HepG2 (cell line): ENCODE measurements at regions not wholly inside any gene's neighbourhood (a gene's known extent, or its start where the extent isn't known, plus 50 kb on each side); places are given as distances from the start of the nearest gene placed in this dataset.

Experiments
- ATAC-seq: fragments of 200-7000 bp; cut with Tn5 transposase; 3 replicates; pipeline ENCODE4 v1.9.1; 2020; ENCODE audit warnings: mild to moderate bottlenecking, moderate library complexity
- BruUV-seq: library from RNA; stranded (reverse); fragments of 400-500 nt; replicated peaks from 2 replicates; lab custom pipeline; 2021; lab: Mats Ljungman, UMichigan
- CTCF ChIA-PET: fragments of 300-600 bp; formaldehyde crosslinking; extraction: SDS; loops from one replicate; lab custom pipeline; 2021; ENCODE audit warnings: low total read pairs, inconsistent platforms, low intra/inter-chr PET ratio; lab: Yijun Ruan, JAX
- POLR2A ChIA-PET: fragments of 350-600 bp; sonication (Branson Sonifier 250); formaldehyde crosslinking; loops from one replicate; lab custom pipeline; 2020; ENCODE audit warnings: antibody characterized with exemption, inconsistent platforms; lab: Yijun Ruan, JAX
- DNase-seq: peaks from one replicate; pipeline ENCODE4 v3.0.0-alpha.2; 2015; ENCODE audit warnings: low spot score
- FAIRE-seq: peaks from 3 replicates; lab custom pipeline; 2011; peaks lifted over from hg19 to GRCh38; lab: Jason Lieb, UNC
- H2AFZ ChIP-seq: one replicate; pipeline ENCODE4 v1.6.1; 2011; ENCODE audit warnings: low read length, inconsistent platforms
- H3K27ac ChIP-seq: fragments of 300-600 bp; 3 replicates; pipeline ENCODE4 v1.8.0; 2011; ENCODE audit warnings: mixed run types, mild to moderate bottlenecking, mixed read lengths, low read length, inconsistent platforms; ENCODE audit not compliant: insufficient read depth; ENCODE audit errors: extremely low read length
- H3K27me3 ChIP-seq, 2 experiments: fragments of 200-600 bp in 1 of 2; 2 replicates in 1 of 2; 3 replicates in 1 of 2; pipeline versions ENCODE4 v1.6.0 to v1.8.0; 2011; ENCODE audit warnings: low read length in 2 of 2, mild to moderate bottlenecking in 2 of 2, moderate library complexity in 2 of 2, inconsistent platforms in 1 of 2; ENCODE audit not compliant: insufficient read depth in 2 of 2, control insufficient read depth in 1 of 2
- H3K36me3 ChIP-seq, 2 experiments: fragments of 200-600 bp in 1 of 2; replicated peaks in 1 of 2; 2 replicates in 1 of 2; 3 replicates in 1 of 2; pipeline versions ENCODE4 v1.5.1 to v1.8.0; 2011; ENCODE audit warnings: low read length in 2 of 2, inconsistent platforms in 1 of 2; ENCODE audit not compliant: insufficient read depth in 2 of 2, control insufficient read depth in 1 of 2
- H3K4me1 ChIP-seq: 2 replicates; pipeline ENCODE4 v1.5.1; 2012; ENCODE audit warnings: low read length, inconsistent platforms; ENCODE audit not compliant: insufficient read depth
- H3K4me2 ChIP-seq: 2 replicates; pipeline ENCODE4 v1.6.0; 2011; ENCODE audit warnings: low read depth, low read length, inconsistent platforms
- H3K4me3 ChIP-seq, 3 experiments: fragments of 200-600 bp in 1 of 3; sonication (generic), shearing (Covaris generic) in 1 of 3; replicated peaks in 1 of 3; 2 replicates each; pipeline ENCODE4 v1.5.1; 2011 to 2016; ENCODE audit warnings: low read length in 3 of 3, inconsistent platforms in 2 of 3, low read depth in 2 of 3, mild to moderate bottlenecking in 2 of 3, control low read depth in 1 of 3, mixed read lengths in 1 of 3; ENCODE audit not compliant: insufficient read depth in 1 of 3
- H3K79me2 ChIP-seq: one replicate; pipeline ENCODE4 v1.6.1; 2011; ENCODE audit warnings: low read length, inconsistent platforms; ENCODE audit not compliant: insufficient read depth
- H3K9ac ChIP-seq: 2 replicates; pipeline ENCODE4 v1.6.0; 2011; ENCODE audit warnings: mild to moderate bottlenecking, low read depth, low read length, inconsistent platforms; ENCODE audit not compliant: insufficient read depth
- H3K9me3 ChIP-seq: 2 replicates; pipeline ENCODE4 v1.5.1; 2012; ENCODE audit warnings: mild to moderate bottlenecking, low read length
- H4K20me1 ChIP-seq: 2 replicates; pipeline ENCODE4 v1.6.0; 2011; ENCODE audit warnings: inconsistent platforms, mild to moderate bottlenecking, low read length, moderate library complexity; ENCODE audit not compliant: insufficient read depth
- CEBPB ChIP-seq: IDR thresholded peaks from 2 replicates; pipeline ENCODE4 v1.6.1; 2011; ENCODE audit warnings: low read depth, low read length, improper control_type of control experiment, borderline replicate concordance
- HNRNPUL1 ChIP-seq: fragments of 200-400 bp; formaldehyde crosslinking; IDR thresholded peaks from 2 replicates; pipeline ENCODE4 v1.6.1; 2017; ENCODE audit warnings: low read depth, mild to moderate bottlenecking, low read length, moderate library complexity
- NFRKB ChIP-seq: fragments of 450-650 bp; IDR thresholded peaks from 2 replicates; pipeline ENCODE4 v1.6.1; 2017
- REXO4 ChIP-seq: sonication (generic); formaldehyde crosslinking; IDR thresholded peaks from 2 replicates; pipeline ENCODE4 v1.8.0; 2022; ENCODE audit warnings: missing genetic modification reagents, mild to moderate bottlenecking, borderline replicate concordance
- SRF ChIP-seq: IDR thresholded peaks from 2 replicates; pipeline ENCODE4 v1.6.1; 2011; ENCODE audit warnings: mild to moderate bottlenecking, low read depth, low read length, moderate library complexity
- TARDBP ChIP-seq: sonication (generic); formaldehyde crosslinking; IDR thresholded peaks from 2 replicates; pipeline ENCODE4 v1.8.0; 2022; ENCODE audit warnings: mild to moderate bottlenecking, missing genetic modification reagents
- U2AF2 ChIP-seq: fragments of 200-400 bp; formaldehyde crosslinking; IDR thresholded peaks from 2 replicates; pipeline ENCODE4 v1.6.1; 2017; ENCODE audit warnings: low read depth, mild to moderate bottlenecking, low read length
- ZMYM3 ChIP-seq: sonication (generic); formaldehyde crosslinking; IDR thresholded peaks from 2 replicates; pipeline ENCODE4 v1.5.1; 2020; ENCODE audit warnings: mild to moderate bottlenecking, missing genetic modification reagents
- ZNF230 ChIP-seq: sonication (generic); formaldehyde crosslinking; IDR thresholded peaks from 2 replicates; pipeline ENCODE4 v1.4.0; 2020; ENCODE audit warnings: mild to moderate bottlenecking, missing genetic modification reagents
- ZNF724P ChIP-seq: sonication (generic); formaldehyde crosslinking; IDR thresholded peaks from 2 replicates; pipeline ENCODE4 v1.8.0; 2022; ENCODE audit warnings: missing genetic modification reagents, borderline replicate concordance
- WGBS: methylation state at CpG from one replicate; pipeline ENCODE4 v1.1.6; 2017; ENCODE audit warnings: low lambda C conversion rate; 5-methylcytosine and 5-hydroxymethylcytosine counted together
- in situ Hi-C: cut with HindIII; loops from 2 replicates; pipeline ENCODE4 v1.10.0; 2017; ENCODE audit warnings: low pct_unique_long_range_greater_than_20kb; ENCODE audit not compliant: extremely low pct_ligation_motif_present
- intact Hi-C: fragments of 100-400 bp; cut with micrococcal nuclease; formaldehyde crosslinking; loops from one replicate; pipeline ENCODE4 v1.10.0; 2022; ENCODE audit not compliant: unreplicated experiment
- TF ChIP-seq, protein P1 (sequence below): IDR thresholded peaks from 2 replicates; pipeline ENCODE4 v1.6.1; 2016; ENCODE audit warnings: missing biosample characterization, missing genetic modification reagents, low read depth

DNA sequence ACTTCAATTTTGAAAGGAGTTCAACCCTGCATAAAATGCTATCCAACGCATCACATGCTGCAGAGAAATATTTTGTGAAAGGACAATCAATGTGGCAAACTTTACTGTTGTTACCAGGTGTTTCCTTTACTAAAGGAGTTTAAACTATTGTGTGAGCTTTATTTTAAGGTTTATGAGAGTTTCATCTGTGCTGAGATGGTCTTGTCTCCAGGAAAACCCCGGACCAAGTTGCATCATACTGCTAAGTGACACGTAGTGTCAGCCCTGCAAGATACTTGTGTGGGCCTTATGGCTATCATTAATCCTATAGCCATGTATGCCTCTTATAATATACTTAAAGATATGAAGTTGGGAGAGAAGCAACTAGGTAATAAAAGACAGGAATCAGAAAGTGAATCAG lies 94.5 kb upstream of the EPHA6 start:
- Histone ChIP-seq H3K79me2 (no peaks in the 10 kb centered on the region), H3K27me3 (no peaks in the 10 kb centered on the region), H2AFZ (no peak overlapping the region), H3K27ac (no peak overlapping the region), H3K36me3 (no peaks in the 10 kb centered on the region), H3K9ac (no peak overlapping the region), H3K4me1 (no peaks in the 10 kb centered on the region), H3K9me3 (no peaks in the 10 kb centered on the region; the same call in 1 of the 2 replicates), H4K20me1 (no peaks in the 10 kb centered on the region), H3K4me2 (no peak overlapping the region), H3K4me3 (no peak overlapping the region)
- no peak for ATAC-seq
- CTCF ChIA-PET: no interaction called here
- intact Hi-C loops (no loop called here), in situ Hi-C loops (no loop called here)
- no peak for FAIRE-seq
- DNase-seq: no peak
- BruUV-seq: no TSS peak
- WGBS: 13% methylated on average over 3 of the region's 3 CpGs
- POLR2A ChIA-PET: no interaction called here
- TF ChIP-seq U2AF2 (no peak), ZNF724P (CRISPR knock-in tag) (no peak), NFRKB (no peak), CEBPB (0 out of 2 replicates have a peak, but pooled peaks have one; percentile 5), SRF (no peak), TARDBP (CRISPR knock-in tag) (no peak), ZNF230 (CRISPR knock-in tag) (no peak)
- TF ChIP-seq, protein P1, sequence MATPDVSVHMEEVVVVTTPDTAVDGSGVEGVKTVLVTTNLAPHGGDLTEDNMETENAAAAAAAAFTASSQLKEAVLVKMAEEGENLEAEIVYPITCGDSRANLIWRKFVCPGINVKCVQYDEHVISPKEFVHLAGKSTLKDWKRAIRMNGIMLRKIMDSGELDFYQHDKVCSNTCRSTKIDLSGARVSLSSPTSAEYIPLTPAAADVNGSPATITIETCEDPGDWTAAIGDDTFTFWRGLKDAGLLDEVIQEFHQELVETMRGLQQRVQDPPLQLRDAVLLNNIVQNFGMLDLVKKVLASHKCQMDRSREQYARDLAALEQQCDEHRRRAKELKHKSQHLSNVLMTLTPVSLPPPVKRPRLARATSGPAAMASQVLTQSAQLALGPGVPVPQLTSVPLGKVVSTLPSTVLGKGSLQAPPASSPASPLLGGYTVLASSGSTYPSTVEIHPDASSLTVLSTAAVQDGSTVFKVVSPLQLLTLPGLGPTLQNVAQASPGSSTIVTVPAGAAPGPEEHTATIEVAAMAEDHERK: no peak
- TF ChIP-seq, all 625 proteins: peak for 1

DNA sequence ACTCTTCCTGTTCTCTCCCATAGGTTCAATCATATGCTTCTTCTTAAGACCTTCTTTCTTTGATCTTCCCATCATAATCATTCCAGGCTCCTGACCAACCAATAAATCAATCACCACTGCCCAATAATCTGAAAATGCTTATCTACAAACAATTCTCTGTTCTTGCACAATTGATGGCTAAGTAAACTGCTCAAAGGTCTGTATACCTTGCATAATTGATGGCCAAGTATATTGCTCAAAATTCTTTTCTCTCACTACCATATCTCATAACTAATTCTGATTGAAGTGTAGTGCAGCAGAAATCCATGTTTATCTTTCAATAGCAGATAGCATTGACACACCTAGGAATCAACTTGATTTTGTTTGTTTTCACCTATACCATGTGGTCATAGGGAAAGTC lies 83.4 kb upstream of the EPHA6 start:
- Histone ChIP-seq H4K20me1 (no peaks in the 10 kb centered on the region), H3K9ac (no peak overlapping the region), H3K27me3 (no peaks in the 10 kb centered on the region), H3K27ac (no peak overlapping the region), H3K36me3 (no peaks in the 10 kb centered on the region), H3K4me2 (no peak overlapping the region), H3K9me3 (no peaks in the 10 kb centered on the region), H3K4me1 (no peaks in the 10 kb centered on the region), H3K79me2 (no peaks in the 10 kb centered on the region), H2AFZ (no peak overlapping the region), H3K4me3 (no peak overlapping the region)
- POLR2A ChIA-PET: no interaction called here
- intact Hi-C loops: no loop called here
- ATAC-seq (no peak), FAIRE-seq (no peak), DNase-seq (no peak)
- CTCF ChIA-PET: no interaction called here
- BruUV-seq: no TSS peak
- TF ChIP-seq ZMYM3: no peak
- no peak for TF ChIP-seq REXO4 (CRISPR knock-in tag)
- TF ChIP-seq HNRNPUL1: no peak
- in situ Hi-C loops: no loop called here
